Coronary artery (tissue), 2 donors: ENCODE measurements at regions not wholly inside any gene's neighbourhood (a gene's known extent, or its start where the extent isn't known, plus 50 kb on each side); places are given as distances from the start of the nearest gene placed in this dataset.

Experiments
- DNase-seq: peaks from one replicate; pipeline ENCODE4 v3.0.0-alpha.2; 2017; ENCODE audit warnings: low spot score
- H3K27ac ChIP-seq, 2 donors: fragments of 200-600 bp; sonication (generic); one replicate each; pipeline ENCODE4 v1.5.1; 2016 to 2019
- H3K4me3 ChIP-seq: fragments of 200-600 bp; sonication (generic); 2 replicates; pipeline ENCODE4 v1.5.1; 2016; ENCODE audit warnings: mild to moderate bottlenecking, moderate library complexity
- CTCF ChIP-seq: fragments of 200-600 bp; sonication (generic); IDR thresholded peaks from one replicate; pipeline ENCODE4 v1.5.1; 2019; ENCODE audit warnings: antibody characterized with exemption

GRCh38 chr6:68054756-68055155 lies 580.3 kb upstream of the ADGRB3 start:
- DNase-seq: no peak
- Histone ChIP-seq H3K27ac (no peak overlapping the region), H3K4me3 (no peak overlapping the region)
- no peak for TF ChIP-seq CTCF

GRCh38 chr6:68053805-68054373 lies 581.2 kb upstream of the ADGRB3 start:
- no peak for TF ChIP-seq CTCF
- no peak for DNase-seq
- H3K27ac ChIP-seq: no peak overlapping the region
- H3K4me3 ChIP-seq: no peak overlapping the region

- Histone ChIP-seq H3K4me3 (no peak overlapping the region), H3K27ac (no peak overlapping the region)
- no peak for TF ChIP-seq CTCF
- no peak for DNase-seq
Observed at GRCh38 chr6:68052234-68052633, 582.8 kb upstream of the ADGRB3 start.

- no peak for TF ChIP-seq CTCF
- Histone ChIP-seq H3K27ac (no peak overlapping the region), H3K4me3 (no peak overlapping the region)
- DNase-seq: no peak
Observed at GRCh38 chr6:68049562-68049961, 585.5 kb upstream of the ADGRB3 start.

- Histone ChIP-seq H3K4me3 (no peak overlapping the region), H3K27ac (no peak overlapping the region)
- no peak for DNase-seq
- no peak for TF ChIP-seq CTCF
Observed at GRCh38 chr6:68046756-68047155, 588.3 kb upstream of the ADGRB3 start.

GRCh38 chr6:68046302-68046701 lies 588.8 kb upstream of the ADGRB3 start:
- no peak overlapping the region for H3K27ac ChIP-seq
- no peak overlapping the region for H3K4me3 ChIP-seq
- TF ChIP-seq CTCF: no peak
- DNase-seq: no peak

GRCh38 chr6:68045193-68045592 lies 589.9 kb upstream of the ADGRB3 start:
- Histone ChIP-seq H3K4me3 (no peak overlapping the region), H3K27ac (no peak overlapping the region)
- no peak for DNase-seq
- no peak for TF ChIP-seq CTCF
